GM19240 (cell line): ENCODE measurements at regions not wholly inside any gene's neighbourhood (a gene's known extent, or its start where the extent isn't known, plus 50 kb on each side); places are given as distances from the start of the nearest gene placed in this dataset.
"Not testable (repeated sequence)": the region's sequence is repeated elsewhere in the genome, so short reads cannot be mapped to it uniquely, and the experiment has no call there.

Experiments used
- DNase-seq: peaks from one replicate; pipeline ENCODE4 v3.0.0; 2011; ENCODE audit warnings: low spot score; ENCODE audit not compliant: insufficient read length

GRCh38 chr6:147651-148050 is 144.6 kb upstream of the DUSP22 start:
- not testable (repeated sequence) for DNase-seq

GRCh38 chr6:148051-148984 is 144.0 kb upstream of the DUSP22 start:
- not testable (repeated sequence) for DNase-seq

- not testable (repeated sequence) for DNase-seq
These were observed 142.1 kb upstream of the DUSP22 start for GRCh38 chr6:150147-150546.

- DNase-seq, result not testable (repeated sequence)
These were observed 139.9 kb upstream of the DUSP22 start for GRCh38 chr6:152436-152835.

- DNase-seq, result not testable (repeated sequence)
These were observed 139.3 kb upstream of the DUSP22 start for GRCh38 chr6:153026-153425.

GRCh38 chr6:153867-154266 is 138.4 kb upstream of the DUSP22 start:
- not testable (repeated sequence) for DNase-seq

GRCh38 chr6:154321-155092 is 137.8 kb upstream of the DUSP22 start:
- not testable (repeated sequence) for DNase-seq

- no peak for DNase-seq
These were observed 136.3 kb upstream of the DUSP22 start for GRCh38 chr6:156010-156409.

GRCh38 chr6:156441-157140 is 135.7 kb upstream of the DUSP22 start:
- DNase-seq, result not testable (repeated sequence)

- not testable (repeated sequence) for DNase-seq
These were observed 135.1 kb upstream of the DUSP22 start for GRCh38 chr6:157176-157575.

- DNase-seq, result not testable (repeated sequence)
These were observed 130.6 kb upstream of the DUSP22 start for GRCh38 chr6:161657-162056.

- DNase-seq, result no peak
These were observed 127.6 kb upstream of the DUSP22 start for GRCh38 chr6:164720-165119.

- DNase-seq, result no peak
These were observed 127.0 kb upstream of the DUSP22 start for GRCh38 chr6:165263-165662.

- no peak for DNase-seq
These were observed 126.4 kb upstream of the DUSP22 start for GRCh38 chr6:165906-166305.

GRCh38 chr6:168865-169455 is 123.3 kb upstream of the DUSP22 start:
- no peak for DNase-seq

GRCh38 chr6:174036-174435 is 118.3 kb upstream of the DUSP22 start:
- DNase-seq, result no peak

- DNase-seq, result no peak
These were observed 116.6 kb upstream of the DUSP22 start for GRCh38 chr6:175680-176079.

GRCh38 chr6:176766-177165 is 115.5 kb upstream of the DUSP22 start:
- no peak for DNase-seq

GRCh38 chr6:178119-178518 is 114.2 kb upstream of the DUSP22 start:
- DNase-seq, result no peak

- not testable (repeated sequence) for DNase-seq
These were observed 113.4 kb upstream of the DUSP22 start for GRCh38 chr6:178929-179328.

- DNase-seq, result no peak
These were observed 112.8 kb upstream of the DUSP22 start for GRCh38 chr6:179340-179950.
